IPS DF 19.7 (cell line): ENCODE measurements at regions not wholly inside any gene's neighbourhood (a gene's known extent, or its start where the extent isn't known, plus 50 kb on each side); places are given as distances from the start of the nearest gene placed in this dataset.

ENCODE experiments used
- DNase-seq: peaks from one replicate; pipeline ENCODE4 v3.0.0-alpha.2; 2013; ENCODE audit warnings: low read depth, low spot score

DNA sequence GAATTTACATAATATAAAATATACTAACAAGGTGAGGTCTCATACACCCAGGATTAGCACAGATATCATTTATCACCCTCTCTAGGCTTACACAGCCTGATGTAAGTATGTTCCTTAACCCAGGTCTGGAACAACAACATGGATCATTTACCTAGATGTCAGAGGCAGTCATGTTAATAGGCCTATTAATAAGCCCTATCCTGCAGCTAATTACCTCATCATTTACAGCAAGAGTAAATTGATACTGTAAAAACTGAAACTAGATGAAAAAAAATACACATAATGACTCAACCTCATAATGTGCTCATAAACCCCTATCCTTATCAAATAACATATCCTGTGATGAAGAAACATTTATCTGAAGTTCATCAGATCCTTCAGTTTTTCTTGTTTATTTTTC, 334.3 kb upstream of the MANEA start:
- DNase-seq, result no peak

DNA sequence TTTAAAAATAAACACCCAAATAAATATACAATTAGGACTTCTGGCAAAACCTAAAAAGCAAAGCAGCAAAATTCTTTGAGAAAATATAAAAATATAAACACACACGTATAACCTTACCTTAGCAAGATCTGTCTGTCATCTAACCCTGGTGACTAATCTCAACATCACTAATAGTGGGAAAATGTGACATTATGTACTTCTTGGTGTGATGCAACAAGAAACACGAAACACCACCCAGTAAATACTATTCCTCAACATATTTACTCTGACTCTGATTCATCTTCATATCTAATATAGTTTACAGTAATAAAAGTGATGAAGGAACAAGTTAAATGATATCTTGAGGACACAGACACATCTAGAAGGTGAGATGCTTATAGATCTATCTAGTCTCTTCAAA, 332.6 kb upstream of the MANEA start:
- no peak for DNase-seq

DNA sequence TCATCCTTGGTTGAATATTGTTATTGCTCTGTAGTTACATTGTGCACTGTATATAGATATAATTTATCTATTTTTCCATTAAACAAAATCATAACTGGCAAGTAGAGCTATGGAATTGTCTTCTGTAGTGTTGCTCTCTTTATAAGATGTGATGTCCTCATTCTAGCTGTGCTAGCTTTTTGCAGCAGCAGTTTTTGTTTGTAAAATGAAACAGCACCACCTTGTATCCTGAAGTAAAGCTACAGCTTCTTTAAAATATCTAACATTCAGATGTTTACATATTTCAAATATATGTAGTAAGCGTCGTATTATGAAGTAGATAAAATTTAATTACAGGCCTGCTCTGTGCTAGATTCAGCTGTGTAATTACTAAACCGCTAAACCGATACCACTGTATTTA, 328.8 kb upstream of the MANEA start:
- no peak for DNase-seq

DNA sequence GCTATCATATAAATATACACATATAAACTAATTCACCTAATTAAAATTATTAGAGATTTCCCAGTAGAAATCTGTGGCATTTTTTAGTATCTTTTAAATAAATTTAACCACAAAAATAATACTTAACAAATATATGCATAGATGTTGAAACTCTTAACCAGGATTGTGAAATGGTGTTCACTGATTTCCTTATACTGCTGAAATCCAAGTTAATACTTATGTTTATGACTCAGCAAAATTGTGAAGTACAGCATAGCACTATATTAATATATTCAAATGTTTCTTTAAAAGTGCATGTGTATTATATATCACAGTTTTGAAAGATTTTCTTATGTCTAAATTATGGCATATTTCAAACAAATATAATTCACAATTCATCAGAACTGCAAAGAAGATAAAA, 328.2 kb upstream of the MANEA start:
- no peak for DNase-seq

DNA sequence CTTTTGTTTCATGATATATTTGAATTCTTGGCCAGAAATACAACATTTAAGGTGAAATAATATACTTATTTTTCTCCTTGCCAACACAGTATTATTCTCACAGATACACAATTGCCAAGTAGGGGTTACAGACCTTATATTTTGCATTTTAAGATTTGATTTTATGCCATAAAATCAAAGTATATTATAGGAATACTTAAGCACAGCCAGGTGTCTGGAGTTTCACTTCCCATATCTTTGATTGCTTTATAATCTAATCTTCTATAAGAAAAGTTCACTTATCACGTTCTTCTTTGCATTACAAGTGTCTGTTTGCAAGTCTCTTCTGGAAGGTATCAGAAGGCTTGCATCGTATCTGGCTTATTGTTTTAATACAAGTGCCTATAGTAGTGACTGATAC, 327.7 kb upstream of the MANEA start:
- no peak for DNase-seq

DNA sequence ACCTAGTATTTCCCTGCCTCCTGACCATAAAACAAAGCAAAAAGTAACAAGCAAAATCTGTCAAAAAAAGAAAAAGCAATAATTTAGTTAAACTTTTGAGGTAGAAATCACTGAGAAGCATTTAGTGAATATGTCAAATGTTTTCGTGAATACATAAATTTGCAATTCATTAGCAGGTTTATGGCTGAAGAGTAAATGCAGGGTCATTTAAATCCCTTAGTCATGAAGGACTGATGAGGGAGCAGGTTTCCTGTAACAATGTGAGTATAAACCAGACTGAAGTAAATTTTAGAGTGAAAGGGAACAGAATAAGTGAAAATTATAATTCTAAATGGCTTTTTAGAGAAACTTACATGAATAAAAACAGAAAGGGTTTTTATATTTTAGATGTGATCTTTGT, 313.5 kb upstream of the MANEA start:
- DNase-seq, result no peak

DNA sequence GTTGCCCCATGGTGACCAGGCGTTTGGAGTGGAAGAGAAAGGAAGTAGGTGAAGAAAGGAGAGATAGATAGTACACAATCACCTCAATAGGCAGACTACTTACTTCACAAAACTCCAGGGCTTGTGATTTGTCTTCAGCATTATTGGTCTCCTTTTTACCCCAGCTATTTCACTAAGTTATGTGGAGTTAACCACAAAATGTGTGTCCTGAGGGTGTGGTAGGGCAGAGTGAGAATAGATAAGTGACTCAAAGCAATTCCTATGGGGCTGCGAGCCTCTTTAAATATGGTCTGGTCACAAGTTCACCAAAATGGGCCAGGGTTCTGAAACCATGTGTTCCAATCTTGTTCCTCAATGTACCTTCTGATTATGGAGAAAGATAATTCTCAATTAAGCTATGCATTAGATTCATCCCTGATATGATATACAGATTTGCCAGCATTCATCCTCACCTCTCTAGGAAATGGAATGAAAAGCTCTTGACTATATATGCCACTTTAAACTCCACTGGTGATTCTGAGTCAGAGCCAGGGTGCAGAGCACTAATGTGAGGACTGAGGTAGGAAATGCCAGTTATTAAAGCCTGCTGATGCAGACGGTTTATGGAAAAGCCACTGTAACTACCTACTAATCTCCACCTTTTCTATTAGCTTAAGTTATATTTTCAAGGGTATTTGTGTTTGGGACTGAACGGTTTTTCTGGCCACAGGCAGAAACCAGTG, 310.6 kb upstream of the MANEA start:
- no peak for DNase-seq

DNA sequence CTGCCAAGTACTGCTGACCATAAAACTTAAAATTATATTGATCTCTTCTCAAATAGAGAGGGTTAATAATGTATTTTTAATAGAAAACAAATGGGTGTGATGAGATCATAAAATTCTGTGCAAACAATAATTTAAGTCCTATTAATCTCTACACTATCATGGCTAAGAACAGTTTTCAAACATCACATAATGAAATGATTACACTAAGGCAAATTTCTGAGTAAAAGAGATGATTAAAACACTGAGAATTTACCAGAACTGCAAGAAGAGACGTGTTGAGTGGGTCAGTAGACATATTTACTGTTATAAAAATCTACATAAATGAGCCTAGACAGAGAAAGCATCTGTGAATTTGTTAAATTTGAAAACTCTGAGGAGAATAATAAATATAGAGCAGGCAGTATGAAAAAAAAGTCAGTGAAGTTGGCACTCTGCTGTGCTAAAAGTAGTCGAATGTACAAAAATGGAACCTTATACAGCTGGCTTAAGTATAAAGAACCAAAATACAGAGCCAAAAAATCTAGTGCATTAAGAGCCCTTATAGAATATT, 302.6 kb upstream of the MANEA start:
- no peak for DNase-seq

DNA sequence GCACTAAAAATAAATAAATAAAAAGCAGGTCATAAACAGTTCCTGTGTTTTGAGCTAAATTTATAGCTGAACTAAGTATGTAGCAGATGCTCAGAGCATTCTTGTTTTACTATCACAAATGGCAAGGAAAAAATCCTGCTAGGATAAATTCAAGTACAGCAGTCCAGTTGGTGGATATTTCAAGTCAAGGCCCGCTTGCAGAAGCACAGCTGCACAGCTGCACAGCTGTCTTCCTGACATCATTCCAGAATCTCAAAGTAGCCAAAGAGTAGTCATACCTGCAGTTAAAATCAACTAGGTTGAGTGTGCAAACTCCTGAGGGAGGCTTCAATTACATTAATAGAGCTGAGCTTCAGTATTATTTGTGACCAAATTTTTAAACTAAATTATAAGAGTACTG, 297.7 kb upstream of the MANEA start:
- no peak for DNase-seq

DNA sequence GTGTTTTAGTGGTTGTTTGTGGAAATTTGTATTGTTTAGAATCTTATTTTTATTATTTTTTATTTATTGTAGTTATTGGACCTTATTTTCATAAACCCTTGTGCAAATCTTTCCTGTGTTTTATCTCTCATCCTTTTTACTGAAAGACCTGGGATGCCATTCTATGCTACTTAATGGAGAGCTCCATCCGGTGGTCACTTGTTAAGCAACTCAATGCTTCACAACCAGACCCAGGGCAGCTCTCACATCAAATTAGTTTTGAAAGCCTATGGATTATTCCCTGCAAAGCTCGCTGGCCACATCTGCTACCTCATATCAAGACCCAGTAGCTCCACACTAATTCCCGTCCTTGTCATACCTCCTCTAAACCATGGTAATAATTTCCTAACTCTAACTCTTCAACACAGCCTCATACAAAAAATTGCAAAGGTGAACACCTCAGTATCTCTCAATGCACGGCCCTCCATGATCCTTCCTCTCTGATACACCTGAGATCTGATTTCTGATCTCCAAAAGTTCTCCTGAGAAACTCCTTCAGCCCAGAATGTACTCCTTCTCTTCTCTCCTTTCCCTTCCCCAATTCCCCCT, 296.6 kb upstream of the MANEA start:
- no peak for DNase-seq

DNA sequence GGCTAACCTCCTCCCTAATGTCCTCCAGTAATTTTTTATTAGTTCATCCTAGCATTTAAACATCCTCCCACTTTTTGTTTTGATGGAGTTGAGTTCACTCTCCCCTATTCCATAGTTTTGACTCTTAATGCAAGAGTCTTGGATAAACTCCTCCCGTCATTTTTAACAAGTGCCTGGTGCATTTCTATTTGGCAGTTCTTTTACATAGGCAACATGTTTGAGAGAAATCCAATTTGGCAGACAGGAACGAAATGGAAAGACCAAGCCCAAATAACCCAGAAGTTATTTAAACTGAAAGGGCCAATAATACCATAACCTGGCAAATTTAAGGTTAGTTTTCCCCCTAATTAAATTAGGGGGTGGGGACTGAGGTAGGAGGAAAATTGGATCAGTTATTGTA, 291.5 kb upstream of the MANEA start:
- DNase-seq, result no peak

DNA sequence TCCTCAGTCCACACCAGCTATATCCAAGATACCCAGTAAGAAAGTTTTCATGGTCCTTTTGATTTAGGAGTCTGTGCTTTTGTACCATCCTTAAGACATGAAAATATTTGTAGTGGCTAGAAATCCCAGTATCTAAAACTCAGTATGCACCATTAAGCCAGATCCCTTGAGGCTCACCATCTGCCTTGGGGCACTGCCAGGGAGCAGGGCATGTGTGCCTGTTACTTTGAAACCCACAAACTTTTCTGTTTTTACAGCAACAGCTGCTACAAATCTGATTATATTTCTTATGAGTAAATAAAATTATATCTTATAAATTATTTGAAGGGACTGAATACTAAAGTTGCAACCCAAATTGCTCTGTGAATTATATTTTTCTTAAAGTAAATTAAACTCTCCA, 290.5 kb upstream of the MANEA start:
- no peak for DNase-seq

DNA sequence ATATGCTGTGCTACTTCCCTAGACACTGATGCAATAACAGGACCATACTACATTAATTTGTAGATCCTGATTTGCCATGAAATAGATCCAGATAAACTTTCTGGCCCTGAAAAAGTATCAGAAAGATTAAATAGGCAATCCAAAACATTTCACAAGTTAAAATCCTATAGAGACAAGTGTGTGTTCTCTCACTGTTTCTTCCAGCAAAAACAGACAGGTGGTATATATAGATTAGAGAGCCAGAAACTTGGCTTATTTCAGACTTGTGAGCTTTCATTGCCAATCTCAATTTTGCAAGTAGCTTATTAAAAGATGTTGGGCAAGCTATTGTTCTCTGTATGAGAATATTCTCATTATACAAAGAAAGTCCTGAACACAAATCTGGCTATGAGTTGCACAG, 289.1 kb upstream of the MANEA start:
- no peak for DNase-seq

DNA sequence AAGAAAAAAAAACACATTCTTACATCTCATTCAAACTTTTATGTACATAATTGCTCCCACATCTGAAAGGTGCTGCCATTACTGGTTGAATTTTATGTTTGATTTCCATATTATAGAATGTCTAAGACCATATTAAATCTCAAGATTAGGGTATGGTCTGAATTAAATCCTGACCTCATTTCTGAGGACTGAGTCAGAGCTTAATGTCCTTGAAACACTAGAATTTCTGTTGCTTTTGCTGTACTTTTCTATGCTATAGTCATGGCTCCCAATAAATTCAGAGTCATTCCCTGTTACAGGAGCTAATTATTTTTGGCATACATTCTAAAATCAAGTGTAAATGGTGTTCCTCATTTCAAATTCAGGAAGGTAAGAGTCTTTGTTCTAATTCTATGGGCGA, 285.3 kb upstream of the MANEA start:
- DNase-seq, result no peak

DNA sequence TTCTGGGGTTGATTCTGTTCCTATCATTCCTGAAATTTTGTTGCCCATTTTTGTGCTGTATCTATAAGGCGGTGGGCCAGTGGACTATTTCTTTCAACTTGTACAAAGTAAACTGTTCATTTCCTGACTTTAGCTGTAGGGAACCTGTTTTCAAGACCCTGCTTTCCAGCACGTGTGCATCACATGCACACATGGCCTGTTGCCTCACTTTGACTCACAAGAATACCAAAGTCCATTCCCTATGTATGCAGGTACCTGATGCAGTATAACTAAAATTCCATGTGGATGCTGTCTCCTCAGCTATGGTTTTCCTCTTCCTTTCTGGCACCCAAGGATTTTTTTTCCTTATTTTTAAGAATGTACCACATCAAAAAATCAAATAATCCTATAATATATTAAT, 284.1 kb upstream of the MANEA start:
- DNase-seq, result no peak

DNA sequence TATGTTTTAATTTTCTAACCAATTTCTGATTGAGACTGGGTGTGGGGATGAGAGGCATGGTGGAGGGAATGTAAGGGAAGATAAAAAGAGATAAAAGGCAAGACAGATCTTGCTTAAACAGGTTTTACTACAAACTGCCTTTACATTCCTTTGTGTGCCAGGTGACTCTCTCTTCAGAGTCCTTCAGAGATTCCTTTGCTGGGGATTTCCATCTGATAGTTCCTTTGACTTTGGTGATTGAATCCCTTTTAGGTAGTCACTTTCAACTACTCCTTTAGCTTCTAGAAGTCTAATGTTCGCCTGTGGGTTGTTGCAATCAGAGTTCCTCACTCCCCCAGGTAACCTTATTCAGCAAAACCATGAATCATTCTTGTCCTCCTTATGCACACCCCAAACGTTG, 283.3 kb upstream of the MANEA start:
- no peak for DNase-seq

DNA sequence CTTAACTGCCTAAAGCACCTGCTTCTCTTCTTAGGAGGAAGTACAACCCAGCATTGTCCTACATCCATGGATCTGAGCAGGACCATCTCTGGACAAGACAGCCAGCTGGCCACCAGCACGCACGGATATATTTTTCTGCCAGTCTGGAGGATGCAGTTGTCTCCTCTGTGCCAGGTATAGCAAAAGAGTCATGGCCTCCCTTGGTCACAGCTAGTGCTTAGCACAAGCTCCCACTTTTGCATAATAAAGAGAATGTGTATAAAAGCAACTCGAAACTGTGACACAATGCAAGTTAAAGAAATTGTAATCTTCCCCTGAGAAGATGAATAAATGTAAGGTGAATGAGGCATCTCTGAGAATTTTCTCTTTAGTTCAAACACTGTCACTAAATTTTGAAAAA, 267.8 kb upstream of the MANEA start:
- DNase-seq, result no peak

DNA sequence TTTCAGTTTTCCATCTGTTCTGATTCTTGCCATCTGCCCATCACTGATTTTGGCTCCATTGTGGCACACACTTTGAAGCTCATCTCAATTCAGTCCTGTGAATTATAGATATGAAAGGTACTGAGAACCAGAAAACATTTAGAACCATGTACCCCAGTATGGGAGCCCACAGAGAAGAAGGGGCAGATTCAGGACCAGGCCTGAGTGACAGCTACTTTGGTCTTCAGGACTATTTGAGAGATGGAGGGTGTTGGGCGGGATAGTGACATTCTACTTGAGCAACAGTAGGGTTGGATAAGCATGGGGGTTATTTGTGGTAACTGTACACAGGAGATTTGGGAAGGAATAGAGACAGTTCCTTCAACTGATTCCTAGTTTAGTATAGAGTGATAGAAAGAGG, 259.2 kb upstream of the MANEA start:
- DNase-seq, result no peak

DNA sequence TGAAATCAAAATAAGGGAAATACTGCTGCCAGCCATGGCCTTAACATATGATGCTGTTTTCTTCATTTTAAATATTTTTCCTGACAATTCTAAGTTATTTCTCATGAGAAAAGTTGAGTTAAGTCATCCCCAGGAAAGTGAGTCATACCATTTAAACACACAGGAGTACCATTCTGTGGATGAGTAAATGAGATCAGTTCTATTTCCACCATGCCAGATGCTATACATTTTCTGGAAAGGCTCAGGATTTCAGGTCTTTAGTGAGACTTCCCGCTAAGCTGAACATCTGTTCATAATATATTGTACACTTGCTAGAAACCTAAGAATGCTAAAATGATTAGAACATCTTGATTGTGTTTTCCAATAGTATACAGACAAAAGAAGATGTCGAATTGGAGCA, 256.2 kb upstream of the MANEA start:
- no peak for DNase-seq

DNA sequence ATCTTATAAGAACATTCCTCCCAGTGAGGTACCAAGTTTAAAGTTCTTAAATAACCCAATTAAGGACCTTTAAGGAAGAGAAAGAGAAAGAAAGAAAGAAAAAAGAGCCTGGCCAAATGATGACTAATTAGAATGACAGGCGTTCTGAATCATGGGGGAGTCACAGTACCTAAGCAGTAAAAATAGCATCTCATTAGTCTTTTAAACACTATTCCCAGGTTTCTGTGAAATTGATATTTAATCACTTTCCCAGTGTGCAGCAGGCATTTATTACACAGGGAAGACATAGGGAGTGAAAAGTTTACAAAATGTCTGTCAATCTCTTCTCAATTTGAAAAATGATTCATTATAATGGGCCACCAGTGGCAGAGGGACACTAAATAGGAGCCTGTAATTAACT, 251.4 kb upstream of the MANEA start:
- no peak for DNase-seq

DNA sequence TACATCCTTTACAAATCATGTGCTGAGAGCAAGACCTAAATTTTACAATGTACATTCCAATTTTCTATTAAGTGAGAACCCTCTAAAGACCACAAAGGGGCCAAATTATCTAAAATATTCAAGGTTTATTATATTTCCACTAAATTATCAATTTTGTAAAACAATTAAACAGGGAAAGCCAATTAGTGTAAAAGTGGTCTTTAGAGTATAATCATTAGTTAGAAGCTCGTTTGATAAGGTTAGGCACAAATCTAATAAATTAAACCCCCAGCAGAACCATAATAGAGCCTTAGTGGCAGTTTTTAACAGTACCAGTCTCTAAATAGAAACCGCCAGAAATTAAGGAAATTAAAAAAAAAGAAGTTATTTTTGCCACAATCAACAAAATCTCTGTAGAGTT, 249.1 kb upstream of the MANEA start:
- no peak for DNase-seq

DNA sequence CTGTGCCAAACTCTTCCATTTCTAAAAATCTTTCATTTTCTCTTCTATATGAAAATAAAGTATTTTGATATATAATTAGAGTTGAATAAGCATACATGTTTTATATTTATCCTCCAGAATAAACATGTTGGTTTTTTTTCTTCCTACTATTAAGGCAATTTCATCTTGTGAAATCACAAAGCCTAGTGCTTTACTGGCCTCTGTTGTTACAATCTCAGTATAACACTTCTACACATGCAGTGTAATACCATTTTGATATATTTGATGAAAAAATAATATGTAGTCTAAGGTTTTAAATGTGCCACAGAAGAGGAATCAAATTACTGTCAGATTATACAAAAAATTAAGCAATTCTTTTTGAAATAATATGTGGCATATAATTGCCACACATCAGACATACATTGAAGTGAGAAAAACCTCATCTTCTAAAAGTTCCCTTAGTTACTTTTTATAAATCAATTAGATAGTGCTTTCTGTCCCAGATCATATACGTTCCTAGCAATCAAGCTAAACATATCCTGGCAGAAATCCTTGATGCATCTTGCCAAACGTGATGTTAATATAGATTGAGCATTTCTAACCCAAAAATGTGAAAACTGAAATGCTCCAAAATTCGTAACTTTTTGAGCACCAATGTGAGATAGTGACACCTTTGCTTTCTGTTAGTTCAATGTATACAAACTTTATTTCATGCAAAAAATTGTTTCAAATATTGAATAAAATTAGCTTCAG, 225.1 kb upstream of the MANEA start:
- no peak for DNase-seq

DNA sequence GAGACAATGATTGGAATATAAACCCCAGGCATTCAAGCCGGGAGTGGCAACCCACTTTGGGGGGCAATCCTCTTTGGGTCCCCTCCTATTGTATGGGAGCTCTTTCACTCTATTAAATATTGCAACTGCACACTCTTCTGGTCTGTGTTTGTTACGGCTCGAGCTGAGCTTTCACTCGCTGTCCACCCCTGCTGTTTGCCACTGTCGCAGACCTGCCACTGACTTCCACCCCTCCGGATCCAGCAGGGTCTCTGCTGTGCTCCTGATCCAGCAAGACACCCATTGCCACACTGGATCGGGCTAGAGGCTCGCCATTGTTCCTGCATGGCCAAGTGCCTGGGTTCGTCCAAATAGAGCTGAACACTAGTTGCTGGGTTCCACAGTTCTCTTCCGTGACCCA, 222.8 kb upstream of the MANEA start:
- DNase-seq, result no peak
